ENCODE measurements at regions not wholly inside any gene's neighbourhood (a gene's known extent, or its start where the extent isn't known, plus 50 kb on each side); places are given as distances from the start of the nearest gene placed in this dataset.

GRCh38 chr2:35421485-35421884, 934.1 kb upstream of the CRIM1 start:
- H3K4me1 Mint-ChIP-seq, result no peaks in the 10 kb centered on the region
- no peak overlapping the region for H3K4me3 Mint-ChIP-seq
- DNase-seq, result no peak
- CTCF ChIA-PET, result no interaction called here
- H3K36me3 Mint-ChIP-seq, result no peaks in the 10 kb centered on the region
- H3K9me3 Mint-ChIP-seq, result peaks cover 5% of the 10 kb centered on the region
- no peak overlapping the region for H3K27ac Mint-ChIP-seq
- H3K27me3 Mint-ChIP-seq, result no peaks in the 10 kb centered on the region

DNA sequence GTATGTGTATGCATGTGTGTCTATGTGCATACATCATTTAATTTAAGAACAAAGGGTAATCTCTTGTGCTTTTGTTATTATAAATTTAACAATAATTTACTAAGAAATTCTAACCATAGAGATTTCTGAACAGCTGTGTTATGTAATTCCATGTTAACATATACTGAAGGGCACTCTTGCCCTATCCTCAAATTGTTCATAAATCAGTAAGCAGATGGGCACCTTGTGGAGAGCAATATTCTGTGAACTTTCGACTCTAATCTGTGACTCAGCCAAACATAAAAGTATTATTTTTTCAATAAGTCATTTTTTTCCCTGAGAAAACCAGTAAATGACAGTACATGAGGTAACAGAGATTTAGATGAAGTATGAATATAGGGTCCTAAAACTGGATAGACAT, 938.3 kb upstream of the CRIM1 start:
- CTCF ChIA-PET, result no interaction called here
- Mint-ChIP-seq H3K4me3 (no peak overlapping the region), H3K27me3 (no peaks in the 10 kb centered on the region), H3K36me3 (no peaks in the 10 kb centered on the region), H3K9me3 (peaks cover 2% of the 10 kb centered on the region), H3K27ac (peak overlapping the region; percentile 33), H3K4me1 (no peaks in the 10 kb centered on the region)
- no peak for DNase-seq

DNA sequence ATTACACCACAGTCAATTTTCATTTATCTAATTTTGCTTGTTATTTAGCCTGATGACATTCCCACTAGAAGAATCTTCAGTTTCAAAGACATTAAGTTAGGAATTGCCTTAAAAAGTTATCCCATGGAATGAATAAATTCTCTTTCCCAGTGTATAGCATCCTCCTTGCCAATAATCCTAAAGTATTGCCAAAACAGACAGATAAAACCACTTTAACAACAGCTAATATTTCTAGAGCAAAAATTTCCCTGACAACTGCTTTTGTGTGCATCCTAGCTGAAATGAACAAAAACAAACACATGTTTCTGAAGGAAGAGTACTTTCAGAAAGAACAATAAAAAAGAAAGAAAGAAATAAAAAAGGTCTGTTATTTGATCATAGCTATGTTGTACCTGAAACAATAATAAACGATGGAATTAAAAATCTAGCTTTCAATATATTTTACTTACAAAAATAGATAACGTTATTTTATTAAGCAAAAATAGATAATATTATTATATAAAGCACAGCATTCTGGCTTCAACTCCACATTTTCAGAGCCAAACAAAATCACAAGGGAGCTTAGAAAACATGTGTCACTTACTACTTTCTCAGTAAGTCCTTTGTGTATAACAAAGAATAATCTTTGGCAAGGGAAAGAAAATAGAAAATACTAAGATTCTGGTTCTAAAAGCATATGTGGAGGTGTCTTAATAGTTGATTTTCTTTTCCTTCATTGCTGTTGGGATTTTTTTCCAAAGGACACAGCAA, 939.0 kb upstream of the CRIM1 start:
- DNase-seq, result no peak
- Mint-ChIP-seq H3K27ac (no peak overlapping the region), H3K4me1 (no peaks in the 10 kb centered on the region), H3K9me3 (peaks cover 2% of the 10 kb centered on the region), H3K4me3 (no peak overlapping the region), H3K36me3 (no peaks in the 10 kb centered on the region), H3K27me3 (no peaks in the 10 kb centered on the region)
- CTCF ChIA-PET, result no interaction called here

DNA sequence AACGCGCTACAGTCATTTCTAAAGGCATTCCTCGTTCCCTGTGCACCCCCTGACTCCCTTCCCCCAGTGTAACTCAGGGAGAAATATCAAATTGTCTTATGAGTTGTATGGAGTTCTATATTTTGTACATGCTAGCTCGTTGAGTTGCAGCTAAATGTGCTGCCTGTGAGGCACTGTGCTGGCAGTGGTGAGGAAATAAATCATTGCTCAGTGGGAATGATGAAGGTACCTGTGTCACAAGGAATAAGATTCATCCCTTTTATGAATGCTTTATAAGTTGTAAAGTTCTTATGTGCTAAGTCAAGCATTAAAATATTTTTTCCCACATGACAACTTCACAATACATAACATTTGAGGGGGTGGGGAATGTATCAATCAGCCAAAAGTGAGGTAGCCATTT, 939.6 kb upstream of the CRIM1 start:
- no peak overlapping the region for H3K27ac Mint-ChIP-seq
- CTCF ChIA-PET, result no interaction called here
- no peaks in the 10 kb centered on the region for H3K36me3 Mint-ChIP-seq
- H3K4me1 Mint-ChIP-seq, result no peaks in the 10 kb centered on the region
- no peak for DNase-seq
- H3K4me3 Mint-ChIP-seq, result no peak overlapping the region
- peaks cover 2% of the 10 kb centered on the region for H3K9me3 Mint-ChIP-seq
- H3K27me3 Mint-ChIP-seq, result no peaks in the 10 kb centered on the region

DNA sequence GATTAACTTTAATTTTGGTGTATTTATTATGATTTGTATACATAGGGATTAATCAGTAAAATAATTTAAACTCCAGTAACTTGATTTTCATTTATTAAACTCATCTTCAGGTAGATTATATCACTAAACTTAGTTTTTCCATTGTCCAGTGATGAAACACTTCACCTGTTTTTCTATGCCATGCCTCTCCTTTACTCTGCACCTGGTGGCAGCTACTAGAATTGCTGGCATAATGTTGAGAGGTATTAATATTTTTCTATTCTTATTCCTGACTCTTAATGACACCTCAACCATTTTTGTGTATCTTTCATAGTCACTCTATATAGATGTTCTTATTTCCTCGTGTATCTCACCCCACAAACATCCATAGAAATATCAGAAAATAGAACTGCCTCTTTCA, 940.3 kb upstream of the CRIM1 start:
- no peak for DNase-seq
- H3K27ac Mint-ChIP-seq, result no peak overlapping the region
- no peaks in the 10 kb centered on the region for H3K36me3 Mint-ChIP-seq
- no peaks in the 10 kb centered on the region for H3K4me1 Mint-ChIP-seq
- H3K9me3 Mint-ChIP-seq, result peaks cover 2% of the 10 kb centered on the region
- H3K4me3 Mint-ChIP-seq, result no peak overlapping the region
- CTCF ChIA-PET, result no interaction called here
- H3K27me3 Mint-ChIP-seq, result no peaks in the 10 kb centered on the region

- peak; percentile 44 for DNase-seq
- CTCF ChIA-PET, result interaction anchor here (0.7 to 1.5 kb wide), 7 partner anchors 23 to 1736 kb away, joined by 3 to 5 read pairs (median 3); no protein-coding TSS in a partner anchor
- Mint-ChIP-seq H3K27ac (no peak overlapping the region), H3K9me3 (no peaks in the 10 kb centered on the region), H3K4me1 (no peaks in the 10 kb centered on the region), H3K36me3 (no peaks in the 10 kb centered on the region), H3K4me3 (no peak overlapping the region), H3K27me3 (no peaks in the 10 kb centered on the region)
Observed at GRCh38 chr2:35410431-35411061, 945.0 kb upstream of the CRIM1 start.

DNA sequence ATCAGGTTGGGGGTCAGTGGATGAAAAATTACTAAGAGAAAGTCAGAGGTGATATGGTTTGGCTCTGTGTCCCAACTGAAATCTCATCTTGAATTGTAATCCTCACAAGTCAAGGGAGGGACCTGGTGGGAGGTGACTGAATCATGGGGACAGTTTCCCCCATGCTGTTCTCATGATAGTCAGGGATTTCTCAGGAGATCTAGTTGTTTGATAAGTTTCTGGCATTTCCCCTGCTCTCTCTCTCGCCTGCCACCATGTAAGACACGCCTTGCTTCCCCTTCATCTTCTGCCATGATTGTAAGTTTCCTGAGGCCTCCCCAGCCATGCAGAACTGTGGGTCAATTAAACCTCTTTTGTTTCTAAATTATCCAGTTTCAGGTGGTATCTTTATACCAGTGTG, 945.8 kb upstream of the CRIM1 start:
- Mint-ChIP-seq H3K36me3 (no peaks in the 10 kb centered on the region), H3K9me3 (no peaks in the 10 kb centered on the region), H3K4me3 (no peak overlapping the region), H3K4me1 (no peaks in the 10 kb centered on the region), H3K27me3 (no peaks in the 10 kb centered on the region), H3K27ac (no peak overlapping the region)
- CTCF ChIA-PET, result no interaction called here
- DNase-seq, result no peak

DNA sequence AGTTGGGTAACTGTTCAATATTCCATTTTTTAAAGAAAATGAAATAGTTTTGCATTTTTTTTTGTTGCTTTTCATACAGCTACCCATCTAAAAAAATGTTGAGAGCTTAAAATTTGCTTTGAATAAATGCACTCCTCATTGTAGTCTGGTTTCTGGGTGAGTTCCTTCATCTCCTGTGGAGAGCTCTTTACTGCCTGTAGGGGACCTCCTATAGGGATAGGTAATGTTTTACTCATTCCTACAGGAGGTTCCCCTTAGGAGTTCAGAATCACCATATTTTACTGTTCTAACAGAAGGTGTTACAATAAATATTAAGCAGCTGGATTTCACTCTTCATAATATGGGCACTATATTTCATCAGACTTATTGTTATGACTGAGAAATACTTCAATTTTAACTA, 947.3 kb upstream of the CRIM1 start:
- H3K36me3 Mint-ChIP-seq, result no peaks in the 10 kb centered on the region
- H3K9me3 Mint-ChIP-seq, result no peaks in the 10 kb centered on the region
- H3K27me3 Mint-ChIP-seq, result no peaks in the 10 kb centered on the region
- no peak overlapping the region for H3K4me3 Mint-ChIP-seq
- no peaks in the 10 kb centered on the region for H3K4me1 Mint-ChIP-seq
- no peak for DNase-seq
- no peak overlapping the region for H3K27ac Mint-ChIP-seq
- CTCF ChIA-PET, result interaction anchor here (0.6 kb wide), 1 partner anchor 1407 kb away, joined by 3 read pairs; no protein-coding TSS in a partner anchor

DNA sequence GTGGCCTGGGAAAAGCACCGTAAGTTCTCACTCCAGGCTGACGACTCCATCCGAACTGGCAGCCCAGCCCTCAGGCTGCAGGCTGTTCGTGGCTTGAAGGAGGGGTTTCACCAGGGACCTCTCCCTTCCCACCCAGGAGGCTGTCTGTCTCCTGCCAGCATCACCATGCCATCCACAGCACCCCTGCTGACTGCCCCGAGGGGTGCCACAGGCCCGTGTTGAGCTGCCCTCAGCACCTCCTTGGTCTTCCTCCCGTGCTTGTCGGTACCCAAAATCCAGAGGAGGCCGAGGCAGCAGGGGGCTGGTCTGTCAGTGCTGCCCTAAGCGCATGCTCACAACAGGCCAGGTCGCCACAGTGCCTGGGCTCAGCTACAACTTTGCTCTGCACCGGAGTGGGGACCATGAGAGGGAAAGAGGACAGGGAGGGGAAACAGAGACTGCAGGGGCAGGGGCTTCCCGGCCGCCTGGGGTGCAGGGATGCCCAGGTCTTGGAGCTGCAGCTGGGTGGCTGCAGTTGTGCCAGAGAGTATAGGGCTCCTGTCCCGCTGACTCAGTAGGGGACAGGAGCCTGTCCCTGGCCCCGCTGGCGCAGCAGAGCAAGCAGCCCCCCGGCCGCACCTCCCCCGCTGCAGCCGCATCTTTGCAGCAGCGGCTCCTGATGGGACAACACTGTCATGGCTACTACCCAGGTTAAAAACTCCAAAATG, 963.7 kb upstream of the CRIM1 start:
- Mint-ChIP-seq H3K27me3 (no peaks in the 10 kb centered on the region), H3K9me3 (no peaks in the 10 kb centered on the region), H3K27ac (no peak overlapping the region), H3K4me3 (no peak overlapping the region), H3K36me3 (no peaks in the 10 kb centered on the region), H3K4me1 (no peaks in the 10 kb centered on the region)
- DNase-seq, result no peak
- CTCF ChIA-PET, result no interaction called here

DNA sequence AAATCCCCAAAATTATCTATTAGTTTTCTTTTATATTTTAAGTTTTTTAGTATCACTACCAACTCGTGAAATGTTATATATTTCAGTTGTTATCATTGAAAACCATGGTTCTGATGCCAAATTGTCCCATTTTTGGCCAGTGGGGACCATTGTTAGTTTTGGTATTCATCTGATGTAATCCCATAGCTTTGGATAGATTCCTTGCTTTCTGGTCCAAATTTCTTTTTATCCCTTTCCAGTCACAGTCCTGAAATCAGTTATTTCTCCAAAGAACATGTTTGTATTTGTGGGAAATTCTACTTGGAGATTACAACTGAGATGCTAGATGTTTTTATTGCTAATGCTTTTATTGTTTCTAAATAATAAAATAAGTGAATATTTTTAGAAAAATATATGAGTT, 976.8 kb upstream of the CRIM1 start:
- H3K27me3 Mint-ChIP-seq, result no peaks in the 10 kb centered on the region
- CTCF ChIA-PET, result no interaction called here
- no peak for DNase-seq
- H3K9me3 Mint-ChIP-seq, result no peaks in the 10 kb centered on the region
- no peaks in the 10 kb centered on the region for H3K36me3 Mint-ChIP-seq
- H3K4me3 Mint-ChIP-seq, result no peak overlapping the region
- no peaks in the 10 kb centered on the region for H3K4me1 Mint-ChIP-seq
- H3K27ac Mint-ChIP-seq, result no peak overlapping the region

DNA sequence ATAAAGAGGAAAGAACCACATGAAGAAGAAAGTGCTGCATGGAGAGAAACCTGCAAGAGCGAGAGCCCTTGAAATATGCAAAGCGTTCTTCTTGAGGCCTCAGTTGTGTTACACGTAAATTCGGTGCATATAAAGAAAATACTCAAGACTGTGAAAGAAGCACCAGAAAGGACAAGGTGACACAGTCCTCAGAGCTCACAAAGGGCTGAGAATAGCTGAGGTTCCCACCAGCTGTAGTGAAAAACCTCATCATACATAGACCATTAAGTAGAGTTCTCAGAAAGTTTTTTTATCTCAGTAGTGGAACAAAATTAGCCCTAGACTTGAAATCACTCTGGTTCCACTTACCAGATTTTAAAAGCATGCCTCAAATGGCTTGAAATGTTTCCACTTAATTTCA, 980.7 kb upstream of the CRIM1 start:
- Mint-ChIP-seq H3K27ac (no peak overlapping the region), H3K36me3 (no peaks in the 10 kb centered on the region), H3K4me1 (no peaks in the 10 kb centered on the region), H3K27me3 (no peaks in the 10 kb centered on the region), H3K4me3 (no peak overlapping the region), H3K9me3 (peaks cover 2% of the 10 kb centered on the region)
- DNase-seq, result no peak
- CTCF ChIA-PET, result no interaction called here

DNA sequence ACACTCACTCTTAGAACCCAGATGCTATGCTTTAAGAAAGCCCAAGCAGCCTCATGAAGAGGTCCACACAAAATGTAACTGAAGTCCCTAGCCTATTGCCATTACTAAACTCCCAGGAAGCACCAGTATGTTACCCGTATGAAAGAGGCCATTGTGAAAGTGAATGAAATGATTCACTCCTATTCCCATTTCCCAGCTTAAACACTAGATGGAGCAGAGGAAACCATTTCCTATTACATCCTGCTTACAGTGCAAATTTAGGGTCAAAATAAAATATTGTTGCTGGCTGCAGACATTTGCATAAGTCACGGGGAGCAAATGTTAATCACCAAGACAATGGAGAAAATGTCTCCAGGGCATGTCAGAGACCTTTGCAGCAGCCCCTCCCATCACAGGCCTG, 989.7 kb upstream of the CRIM1 start:
- no peaks in the 10 kb centered on the region for H3K36me3 Mint-ChIP-seq
- DNase-seq, result no peak
- no peak overlapping the region for H3K27ac Mint-ChIP-seq
- no peaks in the 10 kb centered on the region for H3K4me1 Mint-ChIP-seq
- H3K4me3 Mint-ChIP-seq, result no peak overlapping the region
- CTCF ChIA-PET, result no interaction called here
- H3K27me3 Mint-ChIP-seq, result no peaks in the 10 kb centered on the region
- H3K9me3 Mint-ChIP-seq, result no peaks in the 10 kb centered on the region

DNA sequence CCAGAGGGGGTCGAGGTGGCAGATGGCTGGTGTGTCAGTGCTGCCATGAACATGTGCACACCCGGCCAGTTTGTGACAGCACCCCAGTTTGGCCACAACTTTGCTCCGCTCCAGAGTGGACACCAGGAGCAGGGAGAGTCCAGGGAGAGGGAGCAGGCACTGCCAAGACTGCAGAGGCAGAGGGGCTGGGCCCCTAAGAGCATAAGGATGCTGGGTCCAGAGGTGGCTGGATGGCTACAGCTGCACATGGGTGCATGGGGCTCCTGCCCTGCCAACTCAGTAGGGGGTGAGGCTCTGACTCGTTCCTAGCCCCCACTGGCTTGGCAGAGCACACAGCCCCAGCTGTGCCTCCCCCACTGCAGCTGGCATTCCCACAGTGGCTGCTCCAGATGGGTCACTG, 999.2 kb upstream of the CRIM1 start:
- CTCF ChIA-PET, result no interaction called here
- Mint-ChIP-seq H3K36me3 (no peaks in the 10 kb centered on the region), H3K27ac (no peak overlapping the region), H3K27me3 (no peaks in the 10 kb centered on the region), H3K4me1 (no peaks in the 10 kb centered on the region), H3K9me3 (peaks cover 5% of the 10 kb centered on the region), H3K4me3 (no peak overlapping the region)
- no peak for DNase-seq

- Mint-ChIP-seq H3K27me3 (no peaks in the 10 kb centered on the region), H3K27ac (no peak overlapping the region), H3K36me3 (no peaks in the 10 kb centered on the region), H3K4me3 (no peak overlapping the region), H3K9me3 (peaks cover 5% of the 10 kb centered on the region), H3K4me1 (no peaks in the 10 kb centered on the region)
- DNase-seq, result no peak
- CTCF ChIA-PET, result no interaction called here
Observed at GRCh38 chr2:35355056-35355455, 1000.5 kb upstream of the CRIM1 start.

DNA sequence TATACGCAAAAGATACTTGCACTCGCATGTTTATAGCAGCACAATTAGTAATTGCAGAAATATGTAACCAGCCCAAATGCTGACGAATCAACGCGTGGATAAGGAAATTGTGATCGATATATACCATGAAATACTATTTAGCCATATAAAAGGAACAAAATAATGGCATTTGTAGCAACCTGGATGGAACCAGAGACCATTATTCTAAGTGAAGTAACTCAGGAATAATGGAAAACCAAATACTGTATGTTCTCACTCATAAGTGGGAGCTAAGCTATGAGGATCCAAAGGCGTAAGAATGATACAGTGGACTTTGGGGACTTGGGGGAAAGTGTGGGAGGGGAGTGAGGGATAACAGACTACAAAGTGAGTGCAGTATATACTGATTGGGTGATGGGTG, 1008.0 kb upstream of the CRIM1 start:
- Mint-ChIP-seq H3K4me1 (no peaks in the 10 kb centered on the region), H3K36me3 (no peaks in the 10 kb centered on the region), H3K4me3 (no peak overlapping the region), H3K9me3 (no peaks in the 10 kb centered on the region), H3K27ac (no peak overlapping the region), H3K27me3 (no peaks in the 10 kb centered on the region)
- CTCF ChIA-PET, result no interaction called here
- no peak for DNase-seq

Measured in activated naive CD4-positive, alpha-beta T cell treated with anti-CD3 and anti-CD28 coated beads, Interleukin-2, amount 10 ng/mL, durations not matched to agents 7 days and 5 days (primary cell).